ENCODE measurements at regions not wholly inside any gene's neighbourhood (a gene's known extent, or its start where the extent isn't known, plus 50 kb on each side); places are given as distances from the start of the nearest gene placed in this dataset.
"Not testable (repeated sequence)": the region's sequence is repeated elsewhere in the genome, so short reads cannot be mapped to it uniquely, and the experiment has no call there.

DNA sequence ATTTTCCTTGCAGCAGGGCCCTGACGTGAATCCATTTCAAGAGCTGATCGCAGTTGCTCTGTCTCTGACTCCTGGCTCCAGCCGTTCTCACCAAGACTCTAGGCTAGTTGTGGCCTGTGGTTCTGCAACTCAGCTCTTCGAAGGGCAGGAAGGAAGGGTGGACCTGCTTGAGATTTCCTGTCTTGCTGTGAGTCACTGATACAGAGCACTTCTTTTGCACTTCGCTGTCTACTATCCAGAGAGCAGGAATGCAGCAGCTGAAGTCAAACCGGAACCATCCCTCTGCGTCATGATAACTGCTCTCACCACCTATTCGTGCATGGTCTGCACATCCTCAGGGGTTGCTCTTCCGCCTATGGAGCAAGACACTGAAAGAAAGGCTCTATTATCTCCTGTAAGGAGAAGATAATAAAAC is 59.7 kb downstream of the RAP2B start:
- peak; percentile 51 to 54 for DNase-seq (ENCODE audit: low read depth in 2 of 2)

DNA sequence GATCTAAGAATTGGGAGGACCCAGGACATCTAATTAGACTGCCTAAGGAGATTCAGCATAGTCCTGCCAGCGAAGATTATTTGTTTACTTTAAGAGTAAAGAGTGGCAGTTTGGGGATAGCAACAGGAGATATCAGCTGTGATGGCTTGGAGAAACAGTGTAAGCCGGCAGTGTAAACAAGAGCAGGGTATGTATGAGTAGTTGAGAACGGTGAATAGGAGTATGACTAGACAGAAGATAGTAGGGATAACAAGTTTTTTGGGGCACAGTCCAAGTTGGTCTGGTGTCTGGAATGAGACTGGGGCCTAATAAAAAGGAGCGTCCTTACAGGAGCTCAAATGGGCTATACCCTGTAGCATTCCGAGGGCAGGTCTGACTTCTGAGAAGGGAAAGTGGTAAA is 64.9 kb downstream of the RAP2B start:
- not testable (repeated sequence) for DNase-seq (ENCODE audit: low read depth in 2 of 2)

DNA sequence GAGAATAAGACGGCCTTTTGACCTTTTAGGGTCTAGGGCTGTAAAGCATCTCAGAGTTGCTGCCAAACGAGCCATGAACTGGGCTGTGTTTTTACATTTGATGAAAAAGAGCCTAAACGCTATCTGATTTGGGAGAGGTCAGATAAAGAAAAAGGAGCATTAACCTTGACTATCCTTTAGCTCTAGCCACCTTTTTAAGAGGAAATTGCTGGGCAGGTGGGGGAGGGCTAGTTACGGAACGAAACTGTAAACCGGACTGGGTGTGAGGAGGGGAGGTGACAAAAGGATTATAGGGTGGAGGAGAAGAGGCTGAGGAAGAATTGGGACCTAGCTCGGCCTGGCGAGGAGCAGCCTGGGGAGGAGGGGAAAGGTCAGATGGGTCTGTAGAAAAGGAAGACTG is 68.4 kb downstream of the RAP2B start:
- not testable (repeated sequence) for DNase-seq (ENCODE audit: low read depth in 2 of 2)

DNA sequence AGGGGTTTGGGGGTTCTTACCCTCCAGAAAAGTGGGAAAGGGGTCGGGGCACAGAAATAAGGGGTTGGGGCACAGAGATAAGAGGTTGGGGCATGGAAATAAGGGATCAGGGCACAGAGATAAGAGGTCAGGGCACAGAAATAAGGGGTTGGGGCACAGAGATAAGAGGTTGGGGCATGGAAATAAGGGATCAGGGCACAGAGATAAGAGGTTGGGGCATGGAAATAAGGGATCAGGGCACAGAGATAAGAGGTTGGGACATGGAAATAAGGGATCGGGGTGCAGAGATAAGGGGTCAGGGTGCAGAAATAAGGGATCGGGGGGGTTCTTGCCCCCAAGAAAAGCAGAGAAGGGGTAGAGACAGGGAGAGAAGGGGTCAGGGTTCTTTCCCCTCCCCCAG is 69.2 kb downstream of the RAP2B start:
- DNase-seq (ENCODE audit: low read depth in 2 of 2) = not testable (repeated sequence)

DNA sequence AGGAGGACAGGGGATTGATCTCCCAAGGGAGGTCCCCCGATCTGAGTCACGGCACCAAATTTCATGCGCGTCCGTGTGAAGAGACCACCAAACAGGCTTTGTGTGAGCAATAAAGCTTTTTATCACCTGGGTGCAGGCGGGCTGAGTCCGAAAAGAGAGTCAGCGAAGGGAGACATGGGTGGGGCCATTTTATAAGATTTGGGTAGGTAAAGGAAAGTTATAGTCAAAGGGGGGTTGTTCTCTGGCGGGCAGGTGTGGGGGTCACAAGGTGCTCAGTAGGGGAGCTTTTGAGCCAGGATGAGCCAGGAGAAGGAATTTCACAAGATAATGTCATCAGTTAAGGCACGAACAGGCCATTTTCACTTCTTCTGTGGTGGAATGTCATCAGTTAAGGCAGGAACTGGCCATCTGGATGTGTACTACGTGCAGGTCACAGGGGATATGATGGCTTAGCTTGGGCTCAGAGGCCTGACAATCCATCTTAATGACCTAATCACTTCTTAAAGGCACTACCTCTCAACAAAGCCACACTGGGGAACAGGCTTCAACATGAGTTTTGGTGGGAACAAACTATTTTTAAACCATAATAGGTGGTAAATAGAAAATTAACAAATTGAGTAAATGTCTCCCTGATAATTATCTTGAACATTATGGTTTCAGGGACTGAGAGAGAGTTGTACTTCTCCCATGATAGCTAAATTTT is 70.2 kb downstream of the RAP2B start:
- DNase-seq (ENCODE audit: low read depth in 2 of 2) = not testable (repeated sequence)

DNA sequence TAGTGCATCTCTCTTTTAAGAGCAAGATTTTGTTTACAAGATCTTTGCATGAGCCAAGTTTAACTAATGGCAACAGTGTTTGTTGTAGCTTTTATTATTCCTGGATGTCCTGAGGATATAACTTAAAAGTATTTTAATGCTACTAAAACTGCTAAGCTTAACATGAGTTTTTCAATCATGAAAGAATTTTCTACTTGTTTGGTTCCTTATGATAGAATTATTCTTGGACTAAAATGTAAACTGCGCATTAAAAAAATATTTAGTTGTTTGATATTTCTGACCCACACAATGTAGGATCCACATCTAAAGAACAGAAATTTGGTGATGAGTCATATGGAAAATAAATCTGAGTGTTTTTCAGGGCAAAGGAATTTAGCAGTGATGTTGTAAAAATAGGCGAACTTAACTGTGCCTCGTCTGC is 70.8 kb downstream of the RAP2B start:
- no peak for DNase-seq (ENCODE audit: low read depth in 2 of 2)

DNA sequence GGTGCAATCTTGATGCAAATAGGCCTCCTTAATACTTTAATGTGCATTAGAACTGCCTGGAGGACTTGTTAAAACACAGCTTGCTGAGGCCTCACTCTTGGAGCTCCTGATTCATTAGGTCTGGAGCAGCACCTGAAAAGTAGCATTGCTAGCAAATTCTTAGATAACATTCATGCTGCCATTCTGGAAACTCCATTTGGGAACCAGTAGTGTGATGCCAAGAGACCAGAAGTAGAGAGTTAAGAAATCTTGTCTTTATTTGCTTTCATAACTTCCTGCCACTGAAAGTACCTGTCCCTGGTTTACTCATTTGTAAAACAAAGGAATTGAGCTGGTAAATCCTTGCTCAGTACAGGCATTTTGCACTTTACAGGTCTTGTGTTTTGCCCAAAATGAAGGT is 72.0 kb downstream of the RAP2B start:
- DNase-seq (ENCODE audit: low read depth in 2 of 2) = no peak

DNA sequence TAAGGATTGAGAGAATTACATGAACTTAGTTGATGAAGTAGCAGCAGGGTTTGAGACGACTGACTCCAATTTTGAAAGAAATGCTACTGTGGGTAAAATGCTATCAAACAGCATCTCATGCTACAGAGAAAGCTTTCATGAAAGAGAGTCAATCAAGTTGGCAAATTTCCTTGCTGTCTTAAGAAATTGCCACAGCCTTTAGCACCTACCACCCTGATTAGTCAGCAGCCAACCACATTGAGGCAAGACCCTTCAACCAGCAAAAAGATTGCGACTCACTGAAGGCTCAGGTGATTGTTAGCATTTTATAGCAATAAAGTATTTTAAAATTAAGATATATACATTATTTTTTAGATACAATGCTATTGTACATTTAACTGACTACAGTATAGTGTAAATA is 80.9 kb downstream of the RAP2B start:
- DNase-seq (ENCODE audit: low read depth in 2 of 2) = peak in 1 of 2 donors; percentile 31

DNA sequence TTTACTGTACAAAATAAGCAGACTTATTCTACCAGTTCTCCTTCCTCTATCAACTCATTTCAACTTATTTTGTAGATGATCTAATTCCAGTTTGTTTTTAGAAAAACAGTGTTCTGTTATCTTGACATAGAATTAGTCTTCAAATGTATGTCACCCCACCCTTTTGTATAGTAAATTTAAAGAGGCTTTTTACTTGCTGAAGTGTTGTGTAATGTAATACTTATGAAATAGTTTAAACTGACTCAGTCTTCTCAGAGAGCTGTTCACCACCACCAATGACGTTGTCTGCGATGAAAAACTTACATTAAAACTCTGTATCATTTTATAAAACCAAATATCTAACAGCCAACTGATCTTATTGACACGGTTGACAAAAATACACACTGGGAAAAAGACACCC is 82.9 kb downstream of the RAP2B start:
- DNase-seq (ENCODE audit: low read depth in 2 of 2) = no peak

DNA sequence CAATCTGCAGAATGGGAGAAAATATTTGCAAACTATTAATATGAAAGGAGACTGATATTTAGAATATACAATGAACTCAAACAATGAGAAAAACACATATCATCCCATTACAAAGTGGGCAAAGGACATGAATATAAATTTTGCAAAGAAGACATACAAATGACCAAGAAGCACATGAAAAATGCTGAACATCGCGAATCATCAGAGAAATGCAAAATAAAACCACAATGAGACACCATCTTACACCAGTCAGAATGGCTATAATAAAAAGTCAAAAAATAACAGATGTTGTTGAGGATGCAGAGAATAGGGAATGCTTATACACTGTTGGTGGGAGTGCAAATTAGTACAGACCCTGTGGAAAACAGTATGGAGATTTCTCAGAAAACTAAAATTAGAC is 83.6 kb downstream of the RAP2B start:
- DNase-seq (ENCODE audit: low read depth in 2 of 2) = no peak

DNA sequence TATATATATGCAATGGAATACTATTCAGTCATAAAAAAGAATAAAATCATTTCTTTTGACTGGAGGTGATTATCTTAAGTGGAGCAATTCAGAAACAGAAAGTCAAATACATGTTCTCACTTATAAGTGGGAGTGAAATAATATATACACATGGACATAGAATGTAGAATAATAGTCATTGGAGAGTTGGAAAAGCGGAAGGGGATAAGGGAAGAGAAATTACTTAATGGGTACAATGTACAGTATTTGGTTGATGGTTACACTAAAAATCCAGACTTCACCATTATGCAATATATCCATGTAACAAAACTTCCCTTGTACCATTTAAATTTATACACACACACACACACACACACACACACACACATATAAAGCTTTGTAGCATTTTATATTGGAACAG is 84.3 kb downstream of the RAP2B start:
- DNase-seq (ENCODE audit: low read depth in 2 of 2) = no peak

DNA sequence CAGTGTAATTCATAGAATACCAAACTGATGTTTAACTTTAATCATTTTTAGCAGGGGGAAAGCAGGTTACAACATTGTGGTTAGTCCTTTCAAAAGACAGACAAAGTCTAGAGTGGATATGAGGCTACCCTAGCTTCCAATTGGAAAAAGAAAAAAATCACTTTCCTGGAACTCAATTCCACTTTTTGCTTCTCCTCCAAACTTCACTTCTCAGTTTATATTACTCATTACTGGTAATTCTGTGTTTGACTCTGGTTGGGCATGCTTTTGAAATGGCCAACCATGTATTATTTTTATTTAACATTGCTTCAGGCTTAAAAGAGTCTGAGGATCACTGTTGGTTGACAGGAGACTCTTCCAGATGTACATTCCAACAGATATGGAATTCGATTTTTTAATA is 84.8 kb downstream of the RAP2B start:
- no peak for DNase-seq (ENCODE audit: low read depth in 2 of 2)

DNA sequence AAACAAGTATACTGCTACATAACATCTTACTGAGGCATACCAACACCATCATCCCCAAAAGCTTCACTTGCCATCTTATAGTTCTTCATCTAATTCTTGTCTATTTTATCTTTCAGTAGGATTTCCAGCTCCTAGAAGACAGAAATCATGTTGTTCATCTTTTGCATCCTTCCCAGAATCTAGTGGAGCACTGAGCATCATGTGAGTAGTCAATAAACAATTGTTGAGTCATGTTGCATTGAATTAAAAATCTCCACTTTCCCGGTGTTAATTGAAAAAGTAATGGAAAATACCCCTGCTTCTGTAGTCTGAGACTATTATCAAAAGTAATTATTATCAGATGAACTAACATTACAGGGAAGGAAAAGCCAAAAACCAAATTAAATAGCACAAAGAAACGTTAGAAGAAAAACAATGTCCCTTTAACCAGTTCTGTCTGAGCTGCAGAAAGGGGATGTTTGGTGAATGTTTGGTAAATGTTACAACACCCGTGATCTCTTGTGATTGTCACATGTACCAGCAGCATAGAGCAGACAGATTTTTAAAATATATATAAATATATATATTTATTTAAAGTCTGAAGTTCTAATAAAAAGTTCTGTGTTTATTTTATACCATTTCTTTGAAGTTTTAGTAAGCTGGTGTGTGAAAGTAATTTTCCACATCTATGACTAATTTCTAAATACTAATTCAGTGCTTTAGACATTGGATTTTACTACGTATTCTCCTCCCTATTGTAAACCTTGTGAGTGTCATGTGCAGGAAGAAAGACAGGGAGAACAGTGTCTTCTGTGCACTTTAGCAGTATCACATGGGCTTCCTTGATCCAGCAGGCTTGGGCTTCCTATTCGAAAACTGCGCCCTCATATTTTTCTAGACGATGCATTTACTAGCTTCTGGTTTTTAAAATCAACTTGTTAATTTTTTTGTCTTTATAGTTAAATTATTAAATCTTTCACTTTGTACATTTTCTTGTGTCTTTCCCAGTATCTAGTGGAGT is 85.6 kb downstream of the RAP2B start:
- DNase-seq (ENCODE audit: low read depth in 2 of 2) = no peak

DNA sequence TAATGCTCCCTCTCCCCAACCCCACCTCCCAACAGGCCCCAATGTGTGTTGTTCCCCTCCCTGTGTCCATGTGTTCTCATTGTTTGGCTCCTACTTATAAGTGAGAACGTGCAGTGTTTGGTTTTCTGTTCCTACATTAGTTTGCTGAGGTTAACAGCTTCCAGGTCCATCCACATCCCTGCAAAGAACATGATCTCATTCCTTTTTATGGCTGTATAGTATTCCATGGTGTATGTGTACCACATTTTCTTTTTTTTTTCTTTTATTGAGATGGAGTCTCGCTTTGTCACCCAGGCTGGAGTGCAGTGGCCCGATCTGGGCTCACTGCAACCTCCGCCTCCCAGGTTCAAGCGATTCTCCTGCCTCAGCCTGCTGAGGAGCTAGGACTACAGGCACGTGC is 86.8 kb downstream of the RAP2B start:
- DNase-seq (ENCODE audit: low read depth in 2 of 2) = not testable (repeated sequence)

DNA sequence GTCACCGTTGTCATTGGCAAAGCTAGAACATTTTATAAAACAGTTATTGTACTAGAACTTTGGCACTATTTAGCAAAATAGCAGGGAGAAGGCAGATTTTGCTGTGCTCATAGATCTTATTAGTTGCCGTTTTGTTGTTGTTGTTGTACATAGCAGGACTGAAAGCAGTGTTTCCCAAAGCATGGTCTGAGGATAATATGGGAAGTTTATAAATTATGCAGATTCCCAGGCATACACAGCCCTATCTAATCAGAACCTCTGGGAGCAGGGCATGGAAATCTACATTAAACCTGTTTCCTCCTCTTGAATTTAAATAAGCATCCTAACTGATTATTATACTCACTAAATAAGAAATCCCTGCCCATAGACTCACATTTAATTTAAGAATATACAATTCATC is 87.9 kb downstream of the RAP2B start:
- DNase-seq (ENCODE audit: low read depth in 2 of 2) = no peak

DNA sequence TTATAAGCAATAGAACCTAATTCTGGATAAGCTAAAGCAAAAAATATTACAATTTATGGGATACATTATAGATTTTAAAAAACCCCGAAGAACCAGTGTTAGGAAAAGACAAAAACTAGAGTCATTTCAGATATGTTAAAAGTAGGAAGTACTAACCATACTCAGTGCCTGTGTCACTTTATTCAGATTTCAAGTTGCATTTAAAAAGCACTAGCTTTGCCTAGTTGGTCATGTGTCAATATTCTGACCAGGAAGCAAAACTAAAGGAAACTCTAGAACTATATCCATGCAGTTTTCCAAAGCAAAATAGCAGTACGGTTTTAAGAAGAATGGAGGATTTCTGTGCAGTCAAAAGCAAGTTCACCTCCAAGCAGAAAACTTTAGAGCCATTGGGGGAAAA is 88.4 kb downstream of the RAP2B start:
- no peak for DNase-seq (ENCODE audit: low read depth in 2 of 2)

DNA sequence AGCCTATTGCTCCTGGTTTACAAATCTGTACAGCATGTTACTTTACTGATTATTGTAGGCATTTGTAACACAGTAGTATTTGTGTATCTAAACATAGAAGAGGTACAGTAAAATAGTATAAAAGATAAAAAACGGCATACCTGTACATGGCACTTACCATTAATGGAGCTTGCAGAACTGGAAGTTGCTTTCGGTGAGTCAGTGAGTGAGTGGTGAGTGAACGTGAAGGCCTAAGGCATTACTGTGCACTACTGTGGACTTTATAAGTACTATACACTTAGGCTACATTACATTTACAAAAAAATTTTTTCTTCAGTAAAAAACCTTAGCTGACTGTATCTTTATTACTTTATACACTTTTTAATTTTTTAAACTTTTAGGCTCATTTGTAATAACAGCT is 90.9 kb downstream of the RAP2B start:
- DNase-seq (ENCODE audit: low read depth in 2 of 2) = no peak

DNA sequence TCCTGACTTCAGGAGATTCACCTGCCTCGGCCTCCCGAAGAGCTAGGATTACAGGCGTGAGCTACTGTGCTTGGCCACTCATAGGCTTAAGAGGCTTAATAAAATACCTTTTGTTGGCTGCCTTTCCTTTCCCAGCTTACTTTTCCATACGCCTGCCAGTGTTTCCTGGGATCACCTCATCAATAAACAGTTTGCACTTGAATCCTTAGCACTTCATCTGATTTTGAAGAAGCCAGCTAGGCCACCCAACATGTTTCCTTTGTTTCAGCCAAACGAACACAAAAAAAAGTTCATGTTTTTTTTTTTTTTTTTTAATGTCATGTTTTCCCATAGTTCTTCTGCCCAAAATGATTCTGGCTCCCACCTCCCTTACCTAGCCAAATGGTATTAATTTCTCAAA is 92.3 kb downstream of the RAP2B start:
- no peak for DNase-seq (ENCODE audit: low read depth in 2 of 2)

DNA sequence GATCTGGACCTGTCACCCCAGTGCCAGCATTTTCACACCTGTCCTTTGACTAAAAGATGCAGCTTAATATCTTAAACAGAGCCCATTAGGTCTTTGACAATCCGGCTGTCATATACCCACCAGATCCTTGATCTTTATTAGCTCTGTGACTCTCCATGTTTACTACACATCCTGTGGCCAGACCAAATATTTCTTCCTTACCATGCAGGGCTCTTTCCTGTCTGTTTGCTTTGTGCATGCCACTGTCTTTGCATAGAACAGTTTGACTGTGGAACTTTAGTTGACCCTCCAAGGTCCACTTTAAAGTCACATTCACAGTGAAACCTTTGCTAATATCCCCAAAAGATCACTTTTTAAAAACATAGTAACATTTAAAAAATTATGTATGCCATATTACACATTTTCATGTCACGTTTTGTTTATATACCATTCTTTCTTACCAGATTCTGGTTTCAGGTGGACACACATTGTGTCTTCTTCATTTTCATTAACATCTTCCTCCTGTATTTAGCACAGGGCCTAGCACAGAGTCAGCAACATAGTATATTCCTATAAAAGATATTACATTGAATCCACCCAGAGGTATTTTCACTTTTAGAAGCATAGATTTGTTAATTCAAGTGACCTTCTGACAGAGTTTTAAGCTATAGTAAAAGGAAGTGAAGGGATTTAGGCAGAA is 95.8 kb downstream of the RAP2B start:
- no peak for DNase-seq (ENCODE audit: low read depth in 2 of 2)

DNA sequence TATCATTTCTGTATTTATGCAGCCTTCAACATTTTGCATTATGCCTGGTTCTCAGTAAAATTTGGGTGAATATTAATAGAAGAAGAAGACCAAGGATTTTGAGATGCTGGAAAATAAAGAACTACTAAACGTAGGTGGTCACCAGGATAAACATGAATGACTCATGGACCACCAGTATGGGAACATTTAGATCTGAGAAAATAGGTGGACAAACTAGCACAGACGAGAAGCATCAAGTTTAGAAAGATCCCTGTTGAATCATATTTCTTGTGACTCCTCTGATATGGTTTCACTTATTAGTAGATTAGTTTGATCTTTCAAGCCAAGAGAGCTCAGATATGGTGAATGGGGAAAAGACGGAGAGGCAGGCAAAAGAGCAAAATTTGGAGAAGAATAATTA is 97.9 kb downstream of the RAP2B start:
- no peak for DNase-seq (ENCODE audit: low read depth in 2 of 2)

DNA sequence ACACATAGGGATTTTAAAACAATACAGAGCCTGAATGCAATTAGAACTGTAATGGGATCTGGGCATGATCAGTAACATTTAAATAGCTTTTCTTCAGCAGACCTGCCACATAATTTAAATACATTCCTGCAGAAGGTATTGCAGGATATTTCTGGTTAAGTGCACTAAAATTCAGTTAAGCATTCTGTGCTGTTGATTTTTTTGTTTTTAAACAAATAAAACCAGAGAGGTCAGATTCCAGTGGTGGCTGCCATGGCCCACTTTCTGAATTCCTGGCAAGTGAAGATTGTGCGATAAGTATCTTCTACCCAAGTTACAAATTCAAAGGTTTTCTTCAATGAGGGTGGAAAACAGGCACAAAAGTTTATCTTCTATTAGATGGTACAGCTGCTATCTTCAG is 98.7 kb downstream of the RAP2B start:
- no peak for DNase-seq (ENCODE audit: low read depth in 2 of 2)

DNA sequence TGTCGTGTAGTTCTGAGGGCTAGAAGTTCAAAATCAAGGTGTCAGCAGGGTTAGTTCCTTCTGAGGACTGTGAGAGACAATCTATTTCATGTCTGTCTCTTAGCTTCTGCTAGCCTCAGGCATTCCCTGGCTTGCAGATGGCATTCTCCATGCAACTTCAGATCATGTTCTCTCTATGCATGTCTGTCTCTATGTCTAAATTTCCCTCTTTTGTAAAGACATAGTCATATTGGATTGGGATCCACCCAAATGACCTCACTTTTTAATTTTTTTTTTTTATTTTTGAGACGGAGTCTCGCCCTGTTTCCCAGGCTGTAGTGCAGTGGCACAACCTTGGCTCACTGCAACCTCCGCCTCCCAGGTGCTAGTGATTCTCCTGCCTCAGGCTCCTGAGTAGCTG is 104.6 kb downstream of the RAP2B start:
- DNase-seq (ENCODE audit: low read depth in 2 of 2) = no peak
